IMR-90 (cell line): ENCODE measurements at regions not wholly inside any gene's neighbourhood (a gene's known extent, or its start where the extent isn't known, plus 50 kb on each side); places are given as distances from the start of the nearest gene placed in this dataset.

Source experiments
- ATAC-seq: fragments of 200-7000 bp; cut with Tn5 transposase; 2 replicates; pipeline ENCODE4 v1.9.1; 2020; ENCODE audit warnings: low read depth, mild to moderate bottlenecking, moderate library complexity
- BruUV-seq: library from RNA; stranded (reverse); fragments of 400-500 nt; replicated peaks from 2 replicates; lab custom pipeline; 2021; lab: Mats Ljungman, UMichigan
- CTCF ChIA-PET: fragments of 300-600 bp; formaldehyde crosslinking; extraction: SDS; loops from one replicate; lab custom pipeline; 2021; ENCODE audit warnings: antibody characterized with exemption; lab: Yijun Ruan, JAX
- POLR2A ChIA-PET: fragments of 300-600 bp; sonication (Branson Sonifier 250); formaldehyde crosslinking; loops from one replicate; lab custom pipeline; 2022; ENCODE audit warnings: antibody characterized with exemption; ENCODE audit not compliant: unreplicated experiment; lab: Charles Lee
- DNase-seq: peaks from one replicate; pipeline ENCODE4 v3.0.0; 2013
- H2AFZ ChIP-seq: replicated peaks from 2 replicates; pipeline ENCODE3; 2013; ENCODE audit warnings: low read length, mild to moderate bottlenecking; ENCODE audit not compliant: poor library complexity
- H2AK5ac ChIP-seq: 2 replicates; pipeline ENCODE4 v1.6.1; 2013; ENCODE audit warnings: low read depth, low read length, inconsistent platforms
- H2AK9ac ChIP-seq: replicated peaks from 2 replicates; pipeline ENCODE3; 2013; ENCODE audit warnings: mild to moderate bottlenecking, low read depth, low read length, moderate library complexity; ENCODE audit not compliant: poor library complexity
- H2BK120ac ChIP-seq: 2 replicates; pipeline ENCODE4 v1.6.1; 2013; ENCODE audit warnings: low read depth, low read length, inconsistent platforms
- H2BK15ac ChIP-seq: 3 replicates; pipeline ENCODE4 v1.6.1; 2013; ENCODE audit warnings: low read depth, low read length, inconsistent platforms
- H2BK20ac ChIP-seq: 2 replicates; pipeline ENCODE4 v1.6.1; 2013; ENCODE audit warnings: low read depth, mild to moderate bottlenecking, inconsistent platforms, low read length, moderate library complexity
- H2BK5ac ChIP-seq: 2 replicates; pipeline ENCODE4 v1.6.1; 2013; ENCODE audit warnings: mild to moderate bottlenecking, low read depth, low read length, inconsistent platforms; ENCODE audit not compliant: poor library complexity, severe bottlenecking
- H3K14ac ChIP-seq: replicated peaks from 2 replicates; pipeline ENCODE4 v1.6.1; 2013; ENCODE audit warnings: low read depth, low read length, inconsistent platforms
- H3K18ac ChIP-seq: 2 replicates; pipeline ENCODE4 v1.6.1; 2013; ENCODE audit warnings: low read depth, low read length, control low read depth
- H3K23ac ChIP-seq: 2 replicates; pipeline ENCODE4 v1.6.1; 2013; ENCODE audit warnings: low read depth, low read length, inconsistent platforms
- H3K27ac ChIP-seq: 2 replicates; pipeline ENCODE4 v1.5.1; 2013; ENCODE audit warnings: mild to moderate bottlenecking, control low read depth, low read length; ENCODE audit not compliant: insufficient read depth
- H3K27me3 ChIP-seq: 2 replicates; pipeline ENCODE4 v1.6.1; 2013; ENCODE audit warnings: low read length; ENCODE audit not compliant: control insufficient read depth, insufficient read depth
- H3K36me3 ChIP-seq: 2 replicates; pipeline ENCODE4 v1.6.1; 2013; ENCODE audit warnings: low read length, mixed read lengths; ENCODE audit not compliant: control insufficient read depth, insufficient read depth
- H3K4ac ChIP-seq: 2 replicates; pipeline ENCODE4 v1.6.1; 2013; ENCODE audit warnings: low read depth, low read length, inconsistent platforms
- H3K4me1 ChIP-seq: 2 replicates; pipeline ENCODE4 v1.6.1; 2013; ENCODE audit warnings: low read length, mixed read lengths; ENCODE audit not compliant: control insufficient read depth, insufficient read depth
- H3K4me2 ChIP-seq: 2 replicates; pipeline ENCODE4 v1.6.1; 2013; ENCODE audit warnings: low read depth, mild to moderate bottlenecking, control low read depth, low read length, moderate library complexity
- H3K4me3 ChIP-seq: 2 replicates; pipeline ENCODE4 v1.5.1; 2013; ENCODE audit warnings: low read depth, mild to moderate bottlenecking, control low read depth, low read length, moderate library complexity; ENCODE audit not compliant: insufficient read depth
- H3K56ac ChIP-seq: 2 replicates; pipeline ENCODE4 v1.6.1; 2013; ENCODE audit warnings: low read length, inconsistent platforms; ENCODE audit not compliant: insufficient read depth; ENCODE audit errors: extremely low read depth
- H3K79me1 ChIP-seq, 2 experiments: 2 replicates each; pipeline ENCODE4 v1.6.1; 2013; ENCODE audit warnings: low read length in 2 of 2, inconsistent platforms in 1 of 2, low read depth in 1 of 2
- H3K9ac ChIP-seq: 2 replicates; pipeline ENCODE4 v1.6.1; 2013; ENCODE audit warnings: low read depth, low read length, control low read depth
- H3K9me1 ChIP-seq: 2 replicates; pipeline ENCODE4 v1.6.1; 2013; ENCODE audit warnings: low read length, inconsistent platforms; ENCODE audit not compliant: insufficient read depth
- H3K9me3 ChIP-seq: 2 replicates; pipeline ENCODE4 v1.6.1; 2013; ENCODE audit warnings: low read length; ENCODE audit not compliant: control insufficient read depth, insufficient read depth
- H4K20me1 ChIP-seq: 2 replicates; pipeline ENCODE4 v1.6.1; 2013; ENCODE audit warnings: low read length, inconsistent platforms; ENCODE audit not compliant: insufficient read depth
- H4K5ac ChIP-seq: 2 replicates; pipeline ENCODE4 v1.6.1; 2013; ENCODE audit warnings: mild to moderate bottlenecking, low read depth, low read length, control low read depth
- H4K8ac ChIP-seq, 2 experiments: 2 replicates each; pipeline ENCODE4 v1.6.1; 2013; ENCODE audit warnings: low read depth in 2 of 2, low read length in 2 of 2, control low read depth in 1 of 2, inconsistent platforms in 1 of 2
- H4K91ac ChIP-seq: 2 replicates; pipeline ENCODE4 v1.6.1; 2013; ENCODE audit warnings: low read depth, low read length, inconsistent platforms; ENCODE audit not compliant: insufficient read depth
- BHLHE40 ChIP-seq: fragments of 150-350 bp; IDR thresholded peaks from 2 replicates; pipeline ENCODE4 v1.6.1; 2016; ENCODE audit warnings: mild to moderate bottlenecking, low read depth, low read length
- CHD1 ChIP-seq: IDR thresholded peaks from 2 replicates; pipeline ENCODE4 v1.6.1; 2012; ENCODE audit warnings: low read depth, low read length, improper control_type of control experiment
- CTCF ChIP-seq: conservative IDR thresholded peaks from 2 replicates; pipeline ENCODE4 v1.5.1; 2012; ENCODE audit warnings: mild to moderate bottlenecking, low read depth, low read length, improper control_type of control experiment
- MAZ ChIP-seq: IDR thresholded peaks from 2 replicates; pipeline ENCODE4 v1.6.1; 2012; ENCODE audit warnings: low read depth, mild to moderate bottlenecking, low read length, improper control_type of control experiment, moderate library complexity, borderline replicate concordance
- POLR2A ChIP-seq: IDR thresholded peaks from 2 replicates; pipeline ENCODE4 v1.6.1; 2012; ENCODE audit warnings: mild to moderate bottlenecking, low read depth, low read length
- RAD21 ChIP-seq: IDR thresholded peaks from 2 replicates; pipeline ENCODE4 v1.6.1; 2012; ENCODE audit warnings: low read length, improper control_type of control experiment
- RCOR1 ChIP-seq: IDR thresholded peaks from 2 replicates; pipeline ENCODE4 v1.6.1; 2012; ENCODE audit warnings: mild to moderate bottlenecking, low read length, improper control_type of control experiment; ENCODE audit not compliant: insufficient replicate concordance
- RFX5 ChIP-seq: IDR thresholded peaks from 2 replicates; pipeline ENCODE4 v1.8.0; 2012; ENCODE audit warnings: low read depth, mild to moderate bottlenecking, low read length, moderate library complexity
- WGBS, 2 experiments: methylation state at CpG; one replicate each; pipeline versions ENCODE4 v1.1.5 to v1.1.7; 2013; ENCODE audit warnings: missing lambda C conversion rate in 2 of 2; ENCODE audit not compliant: insufficient read length in 1 of 2; ENCODE audit errors: extremely low coverage in 2 of 2; 5-methylcytosine and 5-hydroxymethylcytosine counted together
- dilution Hi-C: fragments of 300-500 bp; cut with HindIII; formaldehyde crosslinking; loops from one replicate; pipeline ENCODE4 v1.14.3; 2018; ENCODE audit warnings: low sequenced_read_pairs; ENCODE audit not compliant: unreplicated experiment
- in situ Hi-C: fragments of 300-500 bp; cut with MboI; formaldehyde crosslinking; loops from 3 replicates; pipeline ENCODE4 v1.14.3; 2019; ENCODE audit warnings: low sequenced_read_pairs, inconsistent platforms, mixed read lengths
- intact Hi-C: fragments of 100-400 bp; cut with micrococcal nuclease; formaldehyde crosslinking; loops from 2 replicates; pipeline ENCODE4 v1.10.0; 2022

DNA sequence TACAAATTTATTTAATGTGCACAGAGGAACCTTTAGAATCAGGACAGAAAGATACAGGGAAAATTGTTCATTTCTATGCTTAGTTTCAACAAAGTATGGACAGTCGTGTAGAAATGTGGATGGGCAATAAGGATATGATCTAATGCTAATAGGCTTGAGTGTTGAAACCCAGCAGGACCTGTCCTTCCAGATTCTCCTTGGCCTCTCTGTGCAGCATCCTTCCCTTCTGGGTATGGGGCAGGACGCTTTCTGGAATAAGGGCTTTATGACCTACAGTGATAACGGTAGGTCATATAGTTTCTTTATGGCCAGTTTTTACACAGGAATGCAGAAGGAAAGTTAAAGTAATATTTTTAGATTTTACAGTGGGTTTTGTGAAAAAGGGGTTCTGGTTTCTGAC lies 698.1 kb downstream of the SI start:
- DNase-seq: no peak
- BruUV-seq: no TSS peak
- no peak overlapping the region for H2BK20ac ChIP-seq
- no peak for TF ChIP-seq CHD1
- no peak for TF ChIP-seq BHLHE40
- TF ChIP-seq MAZ: no peak
- no peak for TF ChIP-seq POLR2A
- no peak for TF ChIP-seq CTCF
- TF ChIP-seq RAD21: no peak
- no peak for TF ChIP-seq RFX5
- no peak for TF ChIP-seq RCOR1
- in situ Hi-C loops (no loop called here), intact Hi-C loops (no loop called here), dilution Hi-C loops (no loop called here)
- H3K14ac ChIP-seq: no peak overlapping the region
- H3K4me1 ChIP-seq: no peaks in the 10 kb centered on the region
- no peak overlapping the region for H3K18ac ChIP-seq
- H2BK15ac ChIP-seq: no peak overlapping the region
- POLR2A ChIA-PET: no interaction called here
- no peak overlapping the region for H3K23ac ChIP-seq
- H3K79me1 ChIP-seq: no peaks in the 10 kb centered on the region
- H3K27me3 ChIP-seq: no peaks in the 10 kb centered on the region
- H3K9me3 ChIP-seq: no peaks in the 10 kb centered on the region
- H3K9ac ChIP-seq: no peak overlapping the region
- H3K4ac ChIP-seq: no peak overlapping the region
- H2AK5ac ChIP-seq: no peak overlapping the region
- no peak overlapping the region for H4K5ac ChIP-seq
- no peak overlapping the region for H2BK120ac ChIP-seq
- no peak overlapping the region for H2AFZ ChIP-seq
- H4K20me1 ChIP-seq: no peaks in the 10 kb centered on the region
- H3K36me3 ChIP-seq: no peaks in the 10 kb centered on the region
- CTCF ChIA-PET: no interaction called here
- no CpG with 5 or more reads among the region's 3 CpGs for WGBS, 2 experiments
- H3K27ac ChIP-seq: no peak overlapping the region
- H3K4me3 ChIP-seq: no peak overlapping the region
- no peak overlapping the region for H2AK9ac ChIP-seq
- no peaks in the 10 kb centered on the region for H3K9me1 ChIP-seq
- no peak overlapping the region for H4K8ac ChIP-seq
- H2BK5ac ChIP-seq: no peak overlapping the region
- H4K91ac ChIP-seq: no peak overlapping the region
- ATAC-seq: no peak
- H3K56ac ChIP-seq: no peak overlapping the region
- no peak overlapping the region for H3K4me2 ChIP-seq
